IMR-90 (cell line): ENCODE measurements at regions not wholly inside any gene's neighbourhood (a gene's known extent, or its start where the extent isn't known, plus 50 kb on each side); places are given as distances from the start of the nearest gene placed in this dataset.
A peak's percentile ranks its signal among the peaks of the same experiment; 100 is the strongest.

ENCODE experiments used
- ATAC-seq: fragments of 200-7000 bp; cut with Tn5 transposase; 2 replicates; pipeline ENCODE4 v1.9.1; 2020; ENCODE audit warnings: low read depth, mild to moderate bottlenecking, moderate library complexity
- BruUV-seq: library from RNA; stranded (reverse); fragments of 400-500 nt; replicated peaks from 2 replicates; lab custom pipeline; 2021; lab: Mats Ljungman, UMichigan
- CTCF ChIA-PET: fragments of 300-600 bp; formaldehyde crosslinking; extraction: SDS; loops from one replicate; lab custom pipeline; 2021; ENCODE audit warnings: antibody characterized with exemption; lab: Yijun Ruan, JAX
- POLR2A ChIA-PET: fragments of 300-600 bp; sonication (Branson Sonifier 250); formaldehyde crosslinking; loops from one replicate; lab custom pipeline; 2022; ENCODE audit warnings: antibody characterized with exemption; ENCODE audit not compliant: unreplicated experiment; lab: Charles Lee
- DNase-seq: peaks from one replicate; pipeline ENCODE4 v3.0.0; 2013
- H2AFZ ChIP-seq: replicated peaks from 2 replicates; pipeline ENCODE3; 2013; ENCODE audit warnings: low read length, mild to moderate bottlenecking; ENCODE audit not compliant: poor library complexity
- H2AK5ac ChIP-seq: 2 replicates; pipeline ENCODE4 v1.6.1; 2013; ENCODE audit warnings: low read depth, low read length, inconsistent platforms
- H2AK9ac ChIP-seq: replicated peaks from 2 replicates; pipeline ENCODE3; 2013; ENCODE audit warnings: mild to moderate bottlenecking, low read depth, low read length, moderate library complexity; ENCODE audit not compliant: poor library complexity
- H2BK120ac ChIP-seq: 2 replicates; pipeline ENCODE4 v1.6.1; 2013; ENCODE audit warnings: low read depth, low read length, inconsistent platforms
- H2BK15ac ChIP-seq: 3 replicates; pipeline ENCODE4 v1.6.1; 2013; ENCODE audit warnings: low read depth, low read length, inconsistent platforms
- H2BK20ac ChIP-seq: 2 replicates; pipeline ENCODE4 v1.6.1; 2013; ENCODE audit warnings: low read depth, mild to moderate bottlenecking, inconsistent platforms, low read length, moderate library complexity
- H2BK5ac ChIP-seq: 2 replicates; pipeline ENCODE4 v1.6.1; 2013; ENCODE audit warnings: mild to moderate bottlenecking, low read depth, low read length, inconsistent platforms; ENCODE audit not compliant: poor library complexity, severe bottlenecking
- H3K14ac ChIP-seq: replicated peaks from 2 replicates; pipeline ENCODE4 v1.6.1; 2013; ENCODE audit warnings: low read depth, low read length, inconsistent platforms
- H3K18ac ChIP-seq: 2 replicates; pipeline ENCODE4 v1.6.1; 2013; ENCODE audit warnings: low read depth, low read length, control low read depth
- H3K23ac ChIP-seq: 2 replicates; pipeline ENCODE4 v1.6.1; 2013; ENCODE audit warnings: low read depth, low read length, inconsistent platforms
- H3K27ac ChIP-seq: 2 replicates; pipeline ENCODE4 v1.5.1; 2013; ENCODE audit warnings: mild to moderate bottlenecking, control low read depth, low read length; ENCODE audit not compliant: insufficient read depth
- H3K27me3 ChIP-seq: 2 replicates; pipeline ENCODE4 v1.6.1; 2013; ENCODE audit warnings: low read length; ENCODE audit not compliant: control insufficient read depth, insufficient read depth
- H3K36me3 ChIP-seq: 2 replicates; pipeline ENCODE4 v1.6.1; 2013; ENCODE audit warnings: low read length, mixed read lengths; ENCODE audit not compliant: control insufficient read depth, insufficient read depth
- H3K4ac ChIP-seq: 2 replicates; pipeline ENCODE4 v1.6.1; 2013; ENCODE audit warnings: low read depth, low read length, inconsistent platforms
- H3K4me1 ChIP-seq: 2 replicates; pipeline ENCODE4 v1.6.1; 2013; ENCODE audit warnings: low read length, mixed read lengths; ENCODE audit not compliant: control insufficient read depth, insufficient read depth
- H3K4me2 ChIP-seq: 2 replicates; pipeline ENCODE4 v1.6.1; 2013; ENCODE audit warnings: low read depth, mild to moderate bottlenecking, control low read depth, low read length, moderate library complexity
- H3K4me3 ChIP-seq: 2 replicates; pipeline ENCODE4 v1.5.1; 2013; ENCODE audit warnings: low read depth, mild to moderate bottlenecking, control low read depth, low read length, moderate library complexity; ENCODE audit not compliant: insufficient read depth
- H3K56ac ChIP-seq: 2 replicates; pipeline ENCODE4 v1.6.1; 2013; ENCODE audit warnings: low read length, inconsistent platforms; ENCODE audit not compliant: insufficient read depth; ENCODE audit errors: extremely low read depth
- H3K79me1 ChIP-seq, 2 experiments: 2 replicates each; pipeline ENCODE4 v1.6.1; 2013; ENCODE audit warnings: low read length in 2 of 2, inconsistent platforms in 1 of 2, low read depth in 1 of 2
- H3K9ac ChIP-seq: 2 replicates; pipeline ENCODE4 v1.6.1; 2013; ENCODE audit warnings: low read depth, low read length, control low read depth
- H3K9me1 ChIP-seq: 2 replicates; pipeline ENCODE4 v1.6.1; 2013; ENCODE audit warnings: low read length, inconsistent platforms; ENCODE audit not compliant: insufficient read depth
- H3K9me3 ChIP-seq: 2 replicates; pipeline ENCODE4 v1.6.1; 2013; ENCODE audit warnings: low read length; ENCODE audit not compliant: control insufficient read depth, insufficient read depth
- H4K20me1 ChIP-seq: 2 replicates; pipeline ENCODE4 v1.6.1; 2013; ENCODE audit warnings: low read length, inconsistent platforms; ENCODE audit not compliant: insufficient read depth
- H4K5ac ChIP-seq: 2 replicates; pipeline ENCODE4 v1.6.1; 2013; ENCODE audit warnings: mild to moderate bottlenecking, low read depth, low read length, control low read depth
- H4K8ac ChIP-seq, 2 experiments: 2 replicates each; pipeline ENCODE4 v1.6.1; 2013; ENCODE audit warnings: low read depth in 2 of 2, low read length in 2 of 2, control low read depth in 1 of 2, inconsistent platforms in 1 of 2
- H4K91ac ChIP-seq: 2 replicates; pipeline ENCODE4 v1.6.1; 2013; ENCODE audit warnings: low read depth, low read length, inconsistent platforms; ENCODE audit not compliant: insufficient read depth
- CEBPB ChIP-seq: IDR thresholded peaks from 2 replicates; pipeline ENCODE4 v1.6.1; 2012; ENCODE audit warnings: low read depth, low read length, improper control_type of control experiment
- WGBS, 2 experiments: methylation state at CpG; one replicate each; pipeline versions ENCODE4 v1.1.5 to v1.1.7; 2013; ENCODE audit warnings: missing lambda C conversion rate in 2 of 2; ENCODE audit not compliant: insufficient read length in 1 of 2; ENCODE audit errors: extremely low coverage in 2 of 2; 5-methylcytosine and 5-hydroxymethylcytosine counted together
- dilution Hi-C: fragments of 300-500 bp; cut with HindIII; formaldehyde crosslinking; loops from one replicate; pipeline ENCODE4 v1.14.3; 2018; ENCODE audit warnings: low sequenced_read_pairs; ENCODE audit not compliant: unreplicated experiment
- in situ Hi-C: fragments of 300-500 bp; cut with MboI; formaldehyde crosslinking; loops from 3 replicates; pipeline ENCODE4 v1.14.3; 2019; ENCODE audit warnings: low sequenced_read_pairs, inconsistent platforms, mixed read lengths
- intact Hi-C: fragments of 100-400 bp; cut with micrococcal nuclease; formaldehyde crosslinking; loops from 2 replicates; pipeline ENCODE4 v1.10.0; 2022

DNA sequence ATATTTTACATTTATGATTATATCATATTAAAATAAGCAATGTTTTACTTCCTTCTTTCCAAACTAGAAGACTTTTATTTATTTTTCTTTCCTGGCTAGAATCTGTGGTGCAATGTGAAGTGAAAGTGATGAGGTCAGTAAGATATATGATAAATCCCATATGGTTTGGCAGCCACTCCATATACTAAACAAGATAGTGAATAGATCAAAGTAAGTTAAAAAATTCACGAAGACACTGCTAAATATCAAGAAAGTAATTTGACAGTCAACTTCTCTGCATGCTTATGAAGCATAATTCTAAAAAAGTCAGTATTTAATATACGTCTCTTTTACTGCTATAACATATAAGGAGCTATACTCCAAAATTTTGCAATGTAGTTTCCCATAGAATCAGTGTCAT is 972.8 kb downstream of the DTWD2 start:
- H3K9me3 ChIP-seq, result no peaks in the 10 kb centered on the region
- no peak overlapping the region for H3K4me2 ChIP-seq
- H2BK20ac ChIP-seq, result no peak overlapping the region
- no peaks in the 10 kb centered on the region for H3K4me1 ChIP-seq
- ChIA-PET POLR2A (no interaction called here), CTCF (no interaction called here)
- H3K27ac ChIP-seq, result no peak overlapping the region
- intact Hi-C loops (no loop called here), dilution Hi-C loops (no loop called here), in situ Hi-C loops (no loop called here)
- H3K23ac ChIP-seq, result no peak overlapping the region
- no peaks in the 10 kb centered on the region for H3K27me3 ChIP-seq
- H2BK120ac ChIP-seq, result no peak overlapping the region
- H3K9me1 ChIP-seq, result no peaks in the 10 kb centered on the region
- TF ChIP-seq CEBPB, result no peak
- H3K4me3 ChIP-seq, result no peak overlapping the region
- no peak overlapping the region for H3K56ac ChIP-seq
- H4K5ac ChIP-seq, result no peak overlapping the region
- no peaks in the 10 kb centered on the region for H4K20me1 ChIP-seq
- DNase-seq, result peak; percentile 0
- no peak overlapping the region for H2AFZ ChIP-seq
- H2BK5ac ChIP-seq, result no peak overlapping the region
- H3K9ac ChIP-seq, result no peak overlapping the region
- no peak overlapping the region for H2BK15ac ChIP-seq
- no peak overlapping the region for H3K18ac ChIP-seq
- H3K36me3 ChIP-seq, result no peaks in the 10 kb centered on the region
- H4K91ac ChIP-seq, result no peak overlapping the region
- no peak overlapping the region for H2AK9ac ChIP-seq
- BruUV-seq, result no TSS peak
- WGBS, 2 experiments, result no CpG with 5 or more reads among the region's 2 CpGs
- H3K79me1 ChIP-seq, result no peaks in the 10 kb centered on the region
- H3K4ac ChIP-seq, result no peak overlapping the region
- no peak overlapping the region for H2AK5ac ChIP-seq
- no peak overlapping the region for H4K8ac ChIP-seq
- ATAC-seq, result peak; percentile 32; the same call in 1 of the 2 replicates
- H3K14ac ChIP-seq, result no peak overlapping the region
